HepG2 (cell line): ENCODE measurements at regions not wholly inside any gene's neighbourhood (a gene's known extent, or its start where the extent isn't known, plus 50 kb on each side); places are given as distances from the start of the nearest gene placed in this dataset.

ENCODE experiments used
- ARID4A ChIP-seq: sonication (generic); formaldehyde crosslinking; IDR thresholded peaks from 2 replicates; pipeline ENCODE4 v1.5.0; 2020; ENCODE audit warnings: mild to moderate bottlenecking, missing genetic modification reagents, borderline replicate concordance
- LRRFIP1 ChIP-seq: sonication (generic); formaldehyde crosslinking; conservative IDR thresholded peaks from 2 replicates; pipeline ENCODE4 v1.4.0; 2020; ENCODE audit warnings: missing genetic modification reagents
- NAIF1 ChIP-seq: sonication (generic); formaldehyde crosslinking; IDR thresholded peaks from 2 replicates; pipeline ENCODE4 v1.5.0; 2020; ENCODE audit warnings: mild to moderate bottlenecking, missing genetic modification reagents, borderline replicate concordance
- NFKB2 ChIP-seq: sonication (generic); formaldehyde crosslinking; IDR thresholded peaks from 2 replicates; pipeline ENCODE4 v1.4.0; 2020; ENCODE audit warnings: missing genetic modification reagents, borderline replicate concordance
- ZNF136 ChIP-seq: sonication (generic); formaldehyde crosslinking; IDR thresholded peaks from 2 replicates; pipeline ENCODE4 v1.8.1; 2022; ENCODE audit warnings: low read depth, mild to moderate bottlenecking, moderate library complexity, missing genetic modification reagents
- ZNF510 ChIP-seq: sonication (generic); formaldehyde crosslinking; IDR thresholded peaks from 2 replicates; pipeline ENCODE4 v1.4.0; 2020; ENCODE audit warnings: low read depth, mild to moderate bottlenecking, missing genetic modification reagents
- ZNF761 ChIP-seq: sonication (generic); formaldehyde crosslinking; conservative IDR thresholded peaks from 2 replicates; pipeline ENCODE4 v1.4.0; 2020; ENCODE audit warnings: mild to moderate bottlenecking, missing genetic modification reagents
- ZSCAN22 ChIP-seq: sonication (generic); formaldehyde crosslinking; IDR thresholded peaks from 2 replicates; pipeline ENCODE4 v1.4.0; 2020; ENCODE audit warnings: mild to moderate bottlenecking, missing genetic modification reagents

- TF ChIP-seq ARID4A (CRISPR knock-in tag) (no peak), ZSCAN22 (CRISPR knock-in tag) (no peak), NAIF1 (CRISPR knock-in tag) (no peak), ZNF510 (CRISPR knock-in tag) (no peak), LRRFIP1 (CRISPR knock-in tag) (no peak), ZNF136 (CRISPR knock-in tag) (no peak), ZNF761 (CRISPR knock-in tag) (no peak), NFKB2 (CRISPR knock-in tag) (no peak)
- TF ChIP-seq, all 625 proteins: peak for 0
Measured at GRCh38 chr2:150627526-150627925, 140.1 kb upstream of the RND3 start (continued).
